GM13977 (cell line): ENCODE measurements at regions not wholly inside any gene's neighbourhood (a gene's known extent, or its start where the extent isn't known, plus 50 kb on each side); places are given as distances from the start of the nearest gene placed in this dataset.
"Not testable (repeated sequence)": the region's sequence is repeated elsewhere in the genome, so short reads cannot be mapped to it uniquely, and the experiment has no call there.

Experiments used
- DNase-seq: peaks from one replicate; pipeline ENCODE4 v3.0.0; 2012; ENCODE audit warnings: low spot score
- in situ Hi-C: fragments of 300-500 bp; cut with MboI; formaldehyde crosslinking; loops from one replicate; pipeline ENCODE4 v1.12.0; 2022; ENCODE audit warnings: low sequenced_read_pairs, low pct_unique_long_range_greater_than_20kb, mixed read lengths, inconsistent platforms; ENCODE audit not compliant: unreplicated experiment
- TF ChIP-seq, protein P1 (sequence below): IDR thresholded peaks from 2 replicates; pipeline ENCODE4 v1.5.1; 2012; ENCODE audit warnings: mild to moderate bottlenecking, control low read depth; ENCODE audit not compliant: insufficient read depth; ENCODE audit errors: extremely low read depth, missing control alignments

DNA sequence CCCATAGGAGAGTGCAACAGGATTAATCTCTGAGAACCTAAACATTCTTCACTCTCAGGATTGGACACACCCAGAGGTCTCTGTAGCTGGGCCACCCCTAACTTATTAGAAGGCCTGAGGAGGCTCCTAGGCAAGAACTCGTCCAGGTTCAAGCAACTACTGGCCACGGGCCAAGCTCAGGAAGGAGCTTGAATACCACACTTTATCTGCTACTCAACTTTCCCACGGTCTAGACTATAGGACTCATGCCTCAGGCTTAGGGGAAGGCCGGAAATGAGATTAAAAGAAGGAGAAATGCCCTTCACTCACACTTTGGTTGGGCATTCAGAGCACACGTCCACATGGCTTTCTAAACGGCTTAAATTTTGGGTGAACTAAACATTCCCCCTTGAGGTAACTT lies 142.8 kb upstream of the PHYHIPL start:
- TF ChIP-seq, protein P1, sequence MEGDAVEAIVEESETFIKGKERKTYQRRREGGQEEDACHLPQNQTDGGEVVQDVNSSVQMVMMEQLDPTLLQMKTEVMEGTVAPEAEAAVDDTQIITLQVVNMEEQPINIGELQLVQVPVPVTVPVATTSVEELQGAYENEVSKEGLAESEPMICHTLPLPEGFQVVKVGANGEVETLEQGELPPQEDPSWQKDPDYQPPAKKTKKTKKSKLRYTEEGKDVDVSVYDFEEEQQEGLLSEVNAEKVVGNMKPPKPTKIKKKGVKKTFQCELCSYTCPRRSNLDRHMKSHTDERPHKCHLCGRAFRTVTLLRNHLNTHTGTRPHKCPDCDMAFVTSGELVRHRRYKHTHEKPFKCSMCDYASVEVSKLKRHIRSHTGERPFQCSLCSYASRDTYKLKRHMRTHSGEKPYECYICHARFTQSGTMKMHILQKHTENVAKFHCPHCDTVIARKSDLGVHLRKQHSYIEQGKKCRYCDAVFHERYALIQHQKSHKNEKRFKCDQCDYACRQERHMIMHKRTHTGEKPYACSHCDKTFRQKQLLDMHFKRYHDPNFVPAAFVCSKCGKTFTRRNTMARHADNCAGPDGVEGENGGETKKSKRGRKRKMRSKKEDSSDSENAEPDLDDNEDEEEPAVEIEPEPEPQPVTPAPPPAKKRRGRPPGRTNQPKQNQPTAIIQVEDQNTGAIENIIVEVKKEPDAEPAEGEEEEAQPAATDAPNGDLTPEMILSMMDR: no peak
- no peak for DNase-seq
- in situ Hi-C loops: no loop called here

DNA sequence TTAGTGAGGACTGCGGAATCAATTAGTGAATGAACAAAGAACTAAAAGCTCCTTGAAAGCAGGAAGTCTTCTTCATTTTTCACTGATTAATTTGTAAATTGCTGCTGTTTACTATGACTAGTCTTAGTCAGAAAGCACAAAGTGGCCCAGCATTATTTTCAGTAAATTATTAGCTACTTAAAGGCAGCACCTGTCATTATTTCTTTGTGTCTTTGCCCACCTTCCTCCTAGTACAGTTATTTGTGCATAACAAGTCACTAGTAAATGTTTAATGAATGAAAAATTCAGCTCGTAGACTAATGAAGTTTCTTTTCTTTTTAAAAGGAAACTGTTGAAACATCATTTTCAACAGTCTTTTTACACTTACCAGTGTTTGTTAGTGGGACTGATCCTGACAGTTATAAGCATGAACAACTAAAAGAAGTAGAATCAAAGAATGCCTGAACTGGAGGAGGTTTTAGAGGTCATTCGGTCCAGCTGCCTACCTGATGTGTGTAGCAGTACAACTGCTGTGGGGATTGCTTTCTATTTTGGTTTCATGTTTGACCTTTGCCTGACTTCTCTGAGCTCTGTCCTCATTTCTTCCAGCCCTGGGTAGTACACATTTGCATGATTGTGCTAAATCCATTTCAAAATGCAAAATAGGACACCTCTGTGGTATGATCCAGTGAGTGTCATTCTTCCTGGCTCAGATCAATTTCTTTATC lies 140.0 kb upstream of the PHYHIPL start:
- DNase-seq: no peak
- in situ Hi-C loops: no loop called here
- TF ChIP-seq, protein P1: no peak

DNA sequence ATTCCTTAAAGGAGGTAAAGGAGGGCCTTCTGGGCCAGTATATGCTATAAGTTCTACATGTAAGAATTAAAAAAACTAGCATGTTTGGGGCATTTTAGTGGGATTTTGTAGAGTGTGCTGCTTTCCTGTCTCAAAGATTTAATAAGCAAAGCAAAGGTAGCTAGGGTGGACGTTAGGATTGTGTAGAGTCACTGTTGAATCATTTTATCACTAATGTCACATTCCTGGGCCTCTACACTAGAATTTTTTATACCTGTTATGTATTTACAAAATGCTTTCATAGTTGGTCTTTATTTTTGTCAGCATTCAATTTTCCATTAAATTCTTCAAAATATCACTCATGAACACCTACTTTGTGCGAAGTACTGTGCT lies 139.4 kb upstream of the PHYHIPL start:
- TF ChIP-seq, protein P1: no peak
- no peak for DNase-seq
- in situ Hi-C loops: no loop called here

DNA sequence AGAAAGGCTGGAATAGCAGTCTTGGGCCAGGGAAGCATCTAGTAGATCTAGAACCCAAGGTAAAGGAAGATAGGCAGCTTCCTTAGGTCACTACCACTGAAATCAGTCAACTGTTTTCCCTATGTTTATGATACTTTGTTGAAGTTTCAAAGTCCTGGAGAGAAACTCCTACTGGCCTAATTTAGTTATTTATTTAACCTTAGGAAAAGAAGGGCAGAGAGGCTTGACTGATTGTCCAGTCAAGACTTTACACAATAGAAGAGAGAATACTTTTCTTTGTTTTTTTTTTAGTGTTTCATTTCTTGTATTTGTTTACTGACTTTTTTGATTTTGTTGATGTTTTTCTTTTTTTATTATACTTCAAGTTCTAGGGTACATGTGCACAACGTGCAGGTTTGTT lies 138.9 kb upstream of the PHYHIPL start:
- TF ChIP-seq, protein P1: no peak
- DNase-seq: no peak
- in situ Hi-C loops: no loop called here

DNA sequence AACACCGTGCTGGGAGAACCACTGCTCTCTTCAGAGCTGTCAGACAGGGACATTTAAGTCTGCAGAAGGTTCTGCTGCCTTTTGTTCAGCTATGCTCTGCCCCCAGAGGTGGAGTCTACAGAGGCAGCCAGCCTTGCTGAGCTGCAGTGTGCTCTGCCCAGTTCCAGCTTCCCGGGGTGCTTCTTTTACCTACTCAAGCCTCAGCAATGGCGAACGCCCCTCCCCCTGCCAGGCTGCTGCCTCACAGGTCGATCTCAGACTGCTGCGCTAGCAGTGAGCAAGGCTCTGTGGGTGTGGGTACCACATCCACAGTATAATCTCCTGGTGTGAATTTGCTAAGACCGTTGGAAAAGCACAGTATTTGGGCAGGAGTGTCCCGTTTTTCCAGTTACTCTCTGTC lies 133.1 kb upstream of the PHYHIPL start:
- DNase-seq, in situ Hi-C loops: not testable (repeated sequence)

DNA sequence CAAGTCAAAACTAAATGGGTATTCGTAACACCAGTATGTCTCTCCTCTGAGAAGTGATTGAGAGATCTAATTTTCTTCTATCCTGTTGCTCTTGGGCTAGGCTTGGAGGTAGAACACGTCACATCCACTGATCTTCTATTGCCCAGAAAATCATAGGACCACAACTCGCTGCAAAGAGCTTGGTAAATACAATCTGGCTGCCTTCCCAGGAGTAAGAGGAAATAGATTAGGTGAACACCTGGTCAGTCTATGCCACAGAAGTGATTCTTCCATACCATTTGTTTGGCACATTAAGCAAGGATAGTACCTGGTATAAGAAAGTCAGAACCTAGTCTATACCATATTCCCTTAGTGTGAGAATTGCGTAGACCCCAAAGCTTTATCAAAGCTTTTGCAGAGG lies 129.3 kb upstream of the PHYHIPL start:
- in situ Hi-C loops: no loop called here
- TF ChIP-seq, protein P1: no peak
- no peak for DNase-seq

DNA sequence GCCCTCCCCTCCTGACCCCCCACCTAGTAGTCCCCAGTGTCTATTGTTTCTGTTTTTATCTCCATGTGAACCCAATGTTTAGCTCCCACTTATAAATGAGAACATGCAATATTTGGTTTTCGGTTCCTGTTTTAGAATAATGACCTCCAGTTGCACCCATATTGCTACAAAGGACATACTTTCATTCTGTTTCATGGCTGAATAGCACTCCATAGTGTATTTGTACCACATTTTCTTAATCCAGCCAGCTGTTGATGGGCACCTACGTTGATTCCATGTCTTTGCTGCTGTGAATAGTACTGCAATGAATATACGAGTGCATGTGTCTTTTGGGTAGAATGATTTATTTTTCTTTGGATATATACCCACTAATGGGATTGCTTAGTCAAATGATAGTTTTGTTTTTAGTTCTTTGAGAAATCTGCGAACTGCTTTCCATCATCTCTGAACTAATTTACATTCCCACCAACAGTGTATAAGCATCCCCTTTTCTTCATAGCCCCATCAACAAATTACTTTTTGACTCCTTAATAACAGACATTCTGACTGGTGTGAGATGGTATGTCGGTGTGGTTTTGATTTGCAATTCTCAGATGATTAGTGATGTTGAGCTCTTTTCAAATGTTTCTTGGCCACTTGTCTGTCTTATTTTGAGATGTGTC lies 128.4 kb upstream of the PHYHIPL start:
- in situ Hi-C loops: no loop called here
- TF ChIP-seq, protein P1: no peak
- no peak for DNase-seq

DNA sequence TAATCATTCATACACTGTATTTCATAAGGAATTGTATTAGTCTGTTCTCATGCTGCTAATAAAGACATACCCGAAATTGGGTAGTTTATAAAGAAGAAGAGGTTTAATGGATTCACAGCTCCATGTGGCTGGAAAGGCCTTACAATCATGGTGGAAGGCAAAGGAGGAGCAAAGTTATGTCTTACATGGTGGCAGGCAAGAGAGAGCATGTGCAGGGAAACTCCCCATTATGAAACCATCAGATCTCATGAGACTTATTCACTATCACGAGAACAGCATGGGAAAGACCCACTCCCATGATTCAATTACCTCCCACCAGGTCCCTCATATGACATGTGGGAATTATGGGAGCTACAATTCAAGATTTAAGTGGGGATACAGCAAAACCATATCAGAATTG lies 122.9 kb upstream of the PHYHIPL start:
- DNase-seq, in situ Hi-C loops: not testable (repeated sequence)
